SK-N-SH (cell line): ENCODE measurements at regions not wholly inside any gene's neighbourhood (a gene's known extent, or its start where the extent isn't known, plus 50 kb on each side); places are given as distances from the start of the nearest gene placed in this dataset.

Experiments
- CTCF ChIA-PET: fragments of 300-600, 350-600 bp; formaldehyde crosslinking; extraction: SDS; loops from one replicate; lab custom pipeline; 2021; lab: Yijun Ruan, JAX
- POLR2A ChIA-PET: fragments of 350-600 bp; sonication (Branson Sonifier 250); formaldehyde crosslinking; extraction: SDS; loops from one replicate; lab custom pipeline; 2020; ENCODE audit warnings: antibody characterized with exemption, inconsistent platforms; lab: Yijun Ruan, JAX
- DNase-seq: peaks from one replicate; pipeline ENCODE4 v3.0.0; 2012
- H2AFZ ChIP-seq: fragments of 200-600 bp; sonication (generic); 2 replicates; pipeline ENCODE4 v1.8.1; 2016; ENCODE audit warnings: antibody characterized with exemption, mild to moderate bottlenecking, low read depth
- H3F3A ChIP-seq: fragments of 200-600 bp; sonication (generic); replicated peaks from 2 replicates; pipeline ENCODE3; 2016; ENCODE audit warnings: antibody characterized with exemption, mild to moderate bottlenecking; ENCODE audit not compliant: insufficient read depth
- H3K27ac ChIP-seq, 2 experiments: fragments of 200-500 bp in 1 of 2; fragments of 200-600 bp in 1 of 2; sonication (Bioruptor generic) in 1 of 2; sonication (generic), shearing (Covaris generic) in 1 of 2; 2 replicates each; pipeline versions ENCODE4 v1.5.1 to v1.6.1; 2014 to 2016; ENCODE audit warnings: low read depth in 2 of 2, inconsistent platforms in 1 of 2, low read length in 1 of 2, mild to moderate bottlenecking in 1 of 2, mixed read lengths in 1 of 2
- H3K27me3 ChIP-seq: fragments of 200-600 bp; sonication (generic), shearing (Covaris generic); 2 replicates; pipeline ENCODE4 v1.6.1; 2016; ENCODE audit warnings: mixed run types; ENCODE audit not compliant: insufficient read depth
- H3K36me3 ChIP-seq, 2 experiments: fragments of 200-500 bp in 1 of 2; fragments of 200-600 bp in 1 of 2; sonication (Bioruptor generic) in 1 of 2; sonication (generic) in 1 of 2; replicated peaks in 1 of 2; 2 replicates each; pipeline versions ENCODE3 to v1.5.1; 2014 to 2016; ENCODE audit warnings: low read length in 1 of 2, mild to moderate bottlenecking in 1 of 2; ENCODE audit not compliant: insufficient read depth in 2 of 2, control insufficient read depth in 1 of 2
- H3K4me1 ChIP-seq, 2 experiments: fragments of 200-500 bp in 1 of 2; fragments of 200-600 bp in 1 of 2; sonication (Bioruptor generic) in 1 of 2; sonication (generic), shearing (Covaris generic) in 1 of 2; 2 replicates each; pipeline versions ENCODE4 v1.5.1 to v1.6.1; 2014 to 2016; ENCODE audit warnings: low read depth in 1 of 2, low read length in 1 of 2, mixed run types in 1 of 2; ENCODE audit not compliant: insufficient read depth in 2 of 2, control insufficient read depth in 1 of 2
- H3K4me2 ChIP-seq: fragments of 200-600 bp; sonication (generic), shearing (Covaris generic); 2 replicates; pipeline ENCODE4 v1.6.1; 2017; ENCODE audit warnings: mixed run types
- H3K4me3 ChIP-seq, 2 experiments: fragments of 200-500 bp in 1 of 2; fragments of 200-600 bp in 1 of 2; sonication (Bioruptor generic) in 1 of 2; sonication (generic), shearing (Covaris generic) in 1 of 2; 2 replicates each; pipeline versions ENCODE4 v1.5.1 to v1.8.1; 2014 to 2016; ENCODE audit warnings: low read depth in 2 of 2, inconsistent platforms in 1 of 2, low read length in 1 of 2, mild to moderate bottlenecking in 1 of 2, mixed read lengths in 1 of 2, moderate library complexity in 1 of 2
- H3K79me2 ChIP-seq: fragments of 200-600 bp; sonication (generic); 2 replicates; pipeline ENCODE4 v1.8.1; 2017; ENCODE audit warnings: mild to moderate bottlenecking; ENCODE audit not compliant: insufficient read depth
- H3K9ac ChIP-seq: fragments of 200-600 bp; sonication (generic); 2 replicates; pipeline ENCODE4 v1.6.1; 2017; ENCODE audit warnings: mixed run types
- H3K9me2 ChIP-seq: fragments of 200-600 bp; sonication (generic); 2 replicates; pipeline ENCODE4 v1.6.1; 2017; ENCODE audit warnings: mixed run types
- H3K9me3 ChIP-seq: fragments of 200-600 bp; sonication (generic); 2 replicates; pipeline ENCODE4 v1.6.1; 2017; ENCODE audit warnings: mixed run types, mild to moderate bottlenecking, moderate library complexity
- H4K20me1 ChIP-seq: fragments of 200-600 bp; sonication (generic); 2 replicates; pipeline ENCODE4 v1.6.1; 2017; ENCODE audit warnings: mild to moderate bottlenecking, mixed run types; ENCODE audit not compliant: insufficient read depth
- ELF1 ChIP-seq: IDR thresholded peaks from 2 replicates; pipeline ENCODE4 v1.4.0; 2012
- EP300 ChIP-seq, 2 experiments: IDR thresholded peaks; 2 replicates each; pipeline versions ENCODE4 v1.4.0 to v1.6.1; 2012; ENCODE audit warnings: borderline replicate concordance in 1 of 2, low read depth in 1 of 2, low read length in 1 of 2
- EZH2phosphoT487 ChIP-seq: fragments of 200-600 bp; sonication (generic); IDR thresholded peaks from 2 replicates; pipeline ENCODE4 v1.6.1; 2017; ENCODE audit warnings: low read depth, mixed run types, mild to moderate bottlenecking, antibody characterized with exemption, moderate library complexity, borderline replicate concordance
- FOSL2 ChIP-seq: IDR thresholded peaks from 2 replicates; pipeline ENCODE4 v1.4.0; 2012; ENCODE audit warnings: low read depth, mild to moderate bottlenecking, moderate library complexity, borderline replicate concordance
- GATA2 ChIP-seq: sonication (generic); formaldehyde crosslinking; IDR thresholded peaks from 2 replicates; pipeline ENCODE4 v1.5.0; 2020; ENCODE audit warnings: mild to moderate bottlenecking, missing genetic modification reagents
- MXI1 ChIP-seq: IDR thresholded peaks from 2 replicates; pipeline ENCODE4 v1.6.1; 2012; ENCODE audit warnings: mild to moderate bottlenecking, low read depth, low read length, improper control_type of control experiment
- NRF1 ChIP-seq: IDR thresholded peaks from 2 replicates; pipeline ENCODE4 v1.6.1; 2012; ENCODE audit warnings: low read depth, mild to moderate bottlenecking, low read length
- RCOR1 ChIP-seq: fragments of 150-350 bp; IDR thresholded peaks from 2 replicates; pipeline ENCODE4 v1.6.1; 2017; ENCODE audit warnings: antibody characterized with exemption, low read length
- RXRA ChIP-seq: IDR thresholded peaks from 2 replicates; pipeline ENCODE4 v1.4.0; 2012; ENCODE audit warnings: low read depth, mild to moderate bottlenecking, borderline replicate concordance
- TAF1 ChIP-seq: IDR thresholded peaks from 2 replicates; pipeline ENCODE4 v1.6.1; 2012; ENCODE audit warnings: low read depth, mild to moderate bottlenecking, low read length, moderate library complexity, borderline replicate concordance
- TCF12 ChIP-seq: IDR thresholded peaks from 2 replicates; pipeline ENCODE4 v1.4.0; 2012
- TEAD4 ChIP-seq: IDR thresholded peaks from 2 replicates; pipeline ENCODE4 v1.4.0; 2012; ENCODE audit warnings: mild to moderate bottlenecking, borderline replicate concordance; ENCODE audit not compliant: insufficient read depth
- WGBS: methylation state at CpG from one replicate; pipeline ENCODE4 v1.1.6; 2017; ENCODE audit warnings: low lambda C conversion rate; 5-methylcytosine and 5-hydroxymethylcytosine counted together
- TF ChIP-seq, protein P1 (sequence below): fragments of 150-350 bp; IDR thresholded peaks from 2 replicates; pipeline ENCODE4 v1.6.1; 2017; ENCODE audit warnings: antibody characterized with exemption, low read length, low read depth, borderline replicate concordance
- TF ChIP-seq, protein P2 (sequence below): IDR thresholded peaks from 2 replicates; pipeline ENCODE4 v1.4.0; 2012; ENCODE audit warnings: low read depth
- TF ChIP-seq, protein P3 (sequence below): fragments of 150-350 bp; IDR thresholded peaks from 2 replicates; pipeline ENCODE4 v1.6.1; 2016; ENCODE audit warnings: mild to moderate bottlenecking, low read depth, low read length
- TF ChIP-seq, protein P4 (sequence below): fragments of 200-600 bp; sonication (generic); IDR thresholded peaks from 2 replicates; pipeline ENCODE4 v1.6.1; 2017; ENCODE audit warnings: antibody characterized with exemption, mild to moderate bottlenecking, moderate library complexity

DNA sequence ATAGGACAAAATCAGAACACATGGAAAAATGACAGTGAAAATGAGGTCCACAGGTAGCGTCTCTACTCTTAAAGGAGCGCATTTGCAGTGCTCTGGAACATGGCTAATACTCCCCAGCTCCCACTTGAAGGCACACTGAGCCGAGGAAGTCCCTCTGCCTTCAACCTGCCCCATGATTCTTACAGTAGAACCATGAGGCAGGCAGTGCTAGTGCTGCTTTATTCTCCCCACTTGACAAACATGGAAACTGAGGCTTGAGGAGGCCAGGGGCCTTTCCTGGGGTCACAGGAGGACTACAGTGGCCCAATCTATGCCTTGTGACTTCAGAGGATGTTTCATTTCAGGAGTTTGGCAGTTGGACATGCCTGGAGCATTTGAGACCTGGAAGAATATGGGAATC is 244.1 kb upstream of the MAF start:
- no peak overlapping the region for H3K27ac ChIP-seq
- H3K36me3 ChIP-seq: no peaks in the 10 kb centered on the region
- CTCF ChIA-PET: no interaction called here
- H3K4me1 ChIP-seq: peaks cover 0 to 13% of the 10 kb centered on the region in 2 experiments; a peak in 1 of 4 replicates
- no peak overlapping the region for H3K4me3 ChIP-seq
- no peaks in the 10 kb centered on the region for H3K9me3 ChIP-seq
- no peak overlapping the region for H3K4me2 ChIP-seq
- no peaks in the 10 kb centered on the region for H3K79me2 ChIP-seq
- POLR2A ChIA-PET: no interaction called here
- WGBS: 15% methylated on average over 3 of the region's 3 CpGs
- no peaks in the 10 kb centered on the region for H3F3A ChIP-seq
- no peak overlapping the region for H2AFZ ChIP-seq
- H3K27me3 ChIP-seq: no peaks in the 10 kb centered on the region
- no peak for DNase-seq
- H3K9me2 ChIP-seq: no peaks in the 10 kb centered on the region
- TF ChIP-seq ELF1 (no peak), TEAD4 (no peak), RCOR1 (no peak), TAF1 (no peak), EZH2phosphoT487 (no peak), NRF1 (no peak), TCF12 (no peak), FOSL2 (no peak), RXRA (no peak), MXI1 (no peak), GATA2 (CRISPR knock-in tag) (no peak), EP300 (IDR thresholded peaks at IDR 0.05; ENCODE audit: borderline replicate concordance in 1 of 2, low read depth in 1 of 2, low read length in 1 of 2) (no peak)
- TF ChIP-seq, protein P1, sequence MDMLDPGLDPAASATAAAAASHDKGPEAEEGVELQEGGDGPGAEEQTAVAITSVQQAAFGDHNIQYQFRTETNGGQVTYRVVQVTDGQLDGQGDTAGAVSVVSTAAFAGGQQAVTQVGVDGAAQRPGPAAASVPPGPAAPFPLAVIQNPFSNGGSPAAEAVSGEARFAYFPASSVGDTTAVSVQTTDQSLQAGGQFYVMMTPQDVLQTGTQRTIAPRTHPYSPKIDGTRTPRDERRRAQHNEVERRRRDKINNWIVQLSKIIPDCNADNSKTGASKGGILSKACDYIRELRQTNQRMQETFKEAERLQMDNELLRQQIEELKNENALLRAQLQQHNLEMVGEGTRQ: no peak
- TF ChIP-seq, protein P2, sequence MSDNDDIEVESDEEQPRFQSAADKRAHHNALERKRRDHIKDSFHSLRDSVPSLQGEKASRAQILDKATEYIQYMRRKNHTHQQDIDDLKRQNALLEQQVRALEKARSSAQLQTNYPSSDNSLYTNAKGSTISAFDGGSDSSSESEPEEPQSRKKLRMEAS: no peak
- TF ChIP-seq, protein P3, sequence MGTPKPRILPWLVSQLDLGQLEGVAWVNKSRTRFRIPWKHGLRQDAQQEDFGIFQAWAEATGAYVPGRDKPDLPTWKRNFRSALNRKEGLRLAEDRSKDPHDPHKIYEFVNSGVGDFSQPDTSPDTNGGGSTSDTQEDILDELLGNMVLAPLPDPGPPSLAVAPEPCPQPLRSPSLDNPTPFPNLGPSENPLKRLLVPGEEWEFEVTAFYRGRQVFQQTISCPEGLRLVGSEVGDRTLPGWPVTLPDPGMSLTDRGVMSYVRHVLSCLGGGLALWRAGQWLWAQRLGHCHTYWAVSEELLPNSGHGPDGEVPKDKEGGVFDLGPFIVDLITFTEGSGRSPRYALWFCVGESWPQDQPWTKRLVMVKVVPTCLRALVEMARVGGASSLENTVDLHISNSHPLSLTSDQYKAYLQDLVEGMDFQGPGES: no peak
- TF ChIP-seq, protein P4, sequence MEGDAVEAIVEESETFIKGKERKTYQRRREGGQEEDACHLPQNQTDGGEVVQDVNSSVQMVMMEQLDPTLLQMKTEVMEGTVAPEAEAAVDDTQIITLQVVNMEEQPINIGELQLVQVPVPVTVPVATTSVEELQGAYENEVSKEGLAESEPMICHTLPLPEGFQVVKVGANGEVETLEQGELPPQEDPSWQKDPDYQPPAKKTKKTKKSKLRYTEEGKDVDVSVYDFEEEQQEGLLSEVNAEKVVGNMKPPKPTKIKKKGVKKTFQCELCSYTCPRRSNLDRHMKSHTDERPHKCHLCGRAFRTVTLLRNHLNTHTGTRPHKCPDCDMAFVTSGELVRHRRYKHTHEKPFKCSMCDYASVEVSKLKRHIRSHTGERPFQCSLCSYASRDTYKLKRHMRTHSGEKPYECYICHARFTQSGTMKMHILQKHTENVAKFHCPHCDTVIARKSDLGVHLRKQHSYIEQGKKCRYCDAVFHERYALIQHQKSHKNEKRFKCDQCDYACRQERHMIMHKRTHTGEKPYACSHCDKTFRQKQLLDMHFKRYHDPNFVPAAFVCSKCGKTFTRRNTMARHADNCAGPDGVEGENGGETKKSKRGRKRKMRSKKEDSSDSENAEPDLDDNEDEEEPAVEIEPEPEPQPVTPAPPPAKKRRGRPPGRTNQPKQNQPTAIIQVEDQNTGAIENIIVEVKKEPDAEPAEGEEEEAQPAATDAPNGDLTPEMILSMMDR: no peak
- H3K9ac ChIP-seq: no peak overlapping the region
- no peaks in the 10 kb centered on the region for H4K20me1 ChIP-seq
